SK-N-SH treated with all-trans-retinoic acid at 6 μM for 48 hours (cell line): ENCODE measurements at regions not wholly inside any gene's neighbourhood (a gene's known extent, or its start where the extent isn't known, plus 50 kb on each side); places are given as distances from the start of the nearest gene placed in this dataset.

ENCODE experiments used
- ATAC-seq: fragments of 200-7000 bp; cut with Tn5 transposase; 3 replicates; pipeline ENCODE4 v1.9.1; 2020; ENCODE audit warnings: mild to moderate bottlenecking, moderate library complexity
- ARNTL ChIP-seq: fragments of 450-650 bp; formaldehyde crosslinking; IDR thresholded peaks from 2 replicates; pipeline ENCODE4 v1.5.0; 2020; ENCODE audit warnings: low read depth, mild to moderate bottlenecking, moderate library complexity, borderline replicate concordance
- BACH2 ChIP-seq: fragments of 250-450 bp; sonication (Bioruptor Pico); IDR thresholded peaks from 2 replicates; pipeline ENCODE4 v1.9.0; 2021; ENCODE audit warnings: mild to moderate bottlenecking, borderline replicate concordance
- CREB5 ChIP-seq: fragments of 250-450 bp; sonication (Bioruptor Pico); IDR thresholded peaks from 2 replicates; pipeline ENCODE4 v1.5.1; 2020; ENCODE audit warnings: low read depth, mild to moderate bottlenecking, moderate library complexity
- CSDC2 ChIP-seq: fragments of 250-450 bp; sonication (Bioruptor Pico); IDR thresholded peaks from 2 replicates; pipeline ENCODE4 v1.5.0; 2020; ENCODE audit warnings: mild to moderate bottlenecking, moderate library complexity
- ESRRG ChIP-seq: fragments of 250-450 bp; sonication (Bioruptor Pico); IDR thresholded peaks from 2 replicates; pipeline ENCODE4 v1.6.1; 2021; ENCODE audit warnings: mild to moderate bottlenecking
- GLIS3 ChIP-seq: fragments of 250-450 bp; sonication (Bioruptor Pico); IDR thresholded peaks from 2 replicates; pipeline ENCODE4 v1.5.0; 2020; ENCODE audit warnings: mild to moderate bottlenecking, moderate library complexity
- ISL1 ChIP-seq: fragments of 250-450 bp; sonication (Bioruptor Pico); IDR thresholded peaks from 2 replicates; pipeline ENCODE4 v2.1.2; 2022; ENCODE audit warnings: mild to moderate bottlenecking, moderate library complexity
- OSR1 ChIP-seq: fragments of 250-450 bp; sonication (Bioruptor Pico); IDR thresholded peaks from 2 replicates; pipeline ENCODE4 v1.8.0; 2022; ENCODE audit warnings: moderate library complexity, mild to moderate bottlenecking, inconsistent platforms
- PPARA ChIP-seq: fragments of 250-450 bp; sonication (Bioruptor Pico); IDR thresholded peaks from 2 replicates; pipeline ENCODE4 v1.5.0; 2020; ENCODE audit warnings: mild to moderate bottlenecking, borderline replicate concordance
- RARB ChIP-seq: fragments of 250-450 bp; sonication (Bioruptor Pico); IDR thresholded peaks from 2 replicates; pipeline ENCODE4 v1.8.0; 2021; ENCODE audit warnings: mild to moderate bottlenecking, moderate library complexity
- SNAI2 ChIP-seq: fragments of 250-450 bp; sonication (Bioruptor Pico); IDR thresholded peaks from 2 replicates; pipeline ENCODE4 v1.5.0; 2020; ENCODE audit warnings: mild to moderate bottlenecking, moderate library complexity
- TCF4 ChIP-seq: fragments of 250-450 bp; sonication (Bioruptor Pico); IDR thresholded peaks from 2 replicates; pipeline ENCODE4 v1.8.0; 2021; ENCODE audit warnings: mild to moderate bottlenecking, moderate library complexity, borderline replicate concordance
- TOX ChIP-seq: fragments of 250-450 bp; sonication (Bioruptor Pico); IDR thresholded peaks from 2 replicates; pipeline ENCODE4 v1.8.0; 2021; ENCODE audit warnings: mild to moderate bottlenecking, moderate library complexity, borderline replicate concordance
- ZC3H10 ChIP-seq: fragments of 250-450 bp; sonication (Bioruptor Pico); IDR thresholded peaks from 2 replicates; pipeline ENCODE4 v1.5.1; 2021; ENCODE audit warnings: mild to moderate bottlenecking, moderate library complexity
- ZFP3 ChIP-seq: fragments of 250-450 bp; sonication (Bioruptor Pico); IDR thresholded peaks from 2 replicates; pipeline ENCODE4 v1.5.0; 2020; ENCODE audit warnings: mild to moderate bottlenecking, moderate library complexity
- ZFP30 ChIP-seq: fragments of 450-650 bp; formaldehyde crosslinking; IDR thresholded peaks from 2 replicates; pipeline ENCODE4 v1.5.0; 2022; ENCODE audit warnings: mild to moderate bottlenecking, moderate library complexity
- ZNF565 ChIP-seq: fragments of 450-650 bp; formaldehyde crosslinking; conservative IDR thresholded peaks from 2 replicates; pipeline ENCODE4 v1.5.0; 2020; ENCODE audit warnings: low read depth, mild to moderate bottlenecking, moderate library complexity
- ZNF8 ChIP-seq: fragments of 450-650 bp; formaldehyde crosslinking; IDR thresholded peaks from 2 replicates; pipeline ENCODE4 v1.5.0; 2020; ENCODE audit warnings: mild to moderate bottlenecking, moderate library complexity
- TF ChIP-seq, protein P1 (sequence below): fragments of 250-450 bp; sonication (Bioruptor Pico); IDR thresholded peaks from 2 replicates; pipeline ENCODE4 v1.8.0; 2020; ENCODE audit warnings: mild to moderate bottlenecking, moderate library complexity, borderline replicate concordance
- TF ChIP-seq, protein P2 (sequence below): fragments of 250-450 bp; sonication (Bioruptor Pico); IDR thresholded peaks from 2 replicates; pipeline ENCODE4 v1.5.1; 2021; ENCODE audit warnings: mild to moderate bottlenecking, moderate library complexity
- TF ChIP-seq, protein P3 (sequence below): fragments of 250-450 bp; sonication (Bioruptor Pico); IDR thresholded peaks from 2 replicates; pipeline ENCODE4 v1.5.0; 2020; ENCODE audit warnings: mild to moderate bottlenecking, moderate library complexity
- TF ChIP-seq, protein P4 (sequence below): fragments of 250-450 bp; sonication (Bioruptor Pico); IDR thresholded peaks from 2 replicates; pipeline ENCODE4 v1.8.0; 2021; ENCODE audit warnings: low read depth, mild to moderate bottlenecking, moderate library complexity, borderline replicate concordance

- TF ChIP-seq GLIS3 (CRISPR knock-in tag): no peak
- TF ChIP-seq ARNTL (CRISPR knock-in tag): no peak
- TF ChIP-seq ZNF8 (CRISPR knock-in tag): no peak
- TF ChIP-seq CSDC2 (CRISPR knock-in tag): no peak
- TF ChIP-seq, protein P1, sequence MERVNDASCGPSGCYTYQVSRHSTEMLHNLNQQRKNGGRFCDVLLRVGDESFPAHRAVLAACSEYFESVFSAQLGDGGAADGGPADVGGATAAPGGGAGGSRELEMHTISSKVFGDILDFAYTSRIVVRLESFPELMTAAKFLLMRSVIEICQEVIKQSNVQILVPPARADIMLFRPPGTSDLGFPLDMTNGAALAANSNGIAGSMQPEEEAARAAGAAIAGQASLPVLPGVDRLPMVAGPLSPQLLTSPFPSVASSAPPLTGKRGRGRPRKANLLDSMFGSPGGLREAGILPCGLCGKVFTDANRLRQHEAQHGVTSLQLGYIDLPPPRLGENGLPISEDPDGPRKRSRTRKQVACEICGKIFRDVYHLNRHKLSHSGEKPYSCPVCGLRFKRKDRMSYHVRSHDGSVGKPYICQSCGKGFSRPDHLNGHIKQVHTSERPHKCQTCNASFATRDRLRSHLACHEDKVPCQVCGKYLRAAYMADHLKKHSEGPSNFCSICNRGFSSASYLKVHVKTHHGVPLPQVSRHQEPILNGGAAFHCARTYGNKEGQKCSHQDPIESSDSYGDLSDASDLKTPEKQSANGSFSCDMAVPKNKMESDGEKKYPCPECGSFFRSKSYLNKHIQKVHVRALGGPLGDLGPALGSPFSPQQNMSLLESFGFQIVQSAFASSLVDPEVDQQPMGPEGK (CRISPR knock-in tag): no peak
- TF ChIP-seq PPARA (CRISPR knock-in tag): no peak
- TF ChIP-seq ESRRG: no peak
- no peak for TF ChIP-seq CREB5 (CRISPR knock-in tag)
- TF ChIP-seq ZC3H10: no peak
- TF ChIP-seq, protein P2, sequence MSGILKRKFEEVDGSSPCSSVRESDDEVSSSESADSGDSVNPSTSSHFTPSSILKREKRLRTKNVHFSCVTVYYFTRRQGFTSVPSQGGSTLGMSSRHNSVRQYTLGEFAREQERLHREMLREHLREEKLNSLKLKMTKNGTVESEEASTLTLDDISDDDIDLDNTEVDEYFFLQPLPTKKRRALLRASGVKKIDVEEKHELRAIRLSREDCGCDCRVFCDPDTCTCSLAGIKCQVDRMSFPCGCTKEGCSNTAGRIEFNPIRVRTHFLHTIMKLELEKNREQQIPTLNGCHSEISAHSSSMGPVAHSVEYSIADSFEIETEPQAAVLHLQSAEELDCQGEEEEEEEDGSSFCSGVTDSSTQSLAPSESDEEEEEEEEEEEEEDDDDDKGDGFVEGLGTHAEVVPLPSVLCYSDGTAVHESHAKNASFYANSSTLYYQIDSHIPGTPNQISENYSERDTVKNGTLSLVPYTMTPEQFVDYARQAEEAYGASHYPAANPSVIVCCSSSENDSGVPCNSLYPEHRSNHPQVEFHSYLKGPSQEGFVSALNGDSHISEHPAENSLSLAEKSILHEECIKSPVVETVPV (CRISPR knock-in tag): no peak
- no peak for TF ChIP-seq SNAI2 (CRISPR knock-in tag)
- no peak for TF ChIP-seq OSR1 (CRISPR knock-in tag)
- TF ChIP-seq ZNF565 (CRISPR knock-in tag): no peak
- no peak for TF ChIP-seq ISL1 (CRISPR knock-in tag)
- TF ChIP-seq, protein P3, sequence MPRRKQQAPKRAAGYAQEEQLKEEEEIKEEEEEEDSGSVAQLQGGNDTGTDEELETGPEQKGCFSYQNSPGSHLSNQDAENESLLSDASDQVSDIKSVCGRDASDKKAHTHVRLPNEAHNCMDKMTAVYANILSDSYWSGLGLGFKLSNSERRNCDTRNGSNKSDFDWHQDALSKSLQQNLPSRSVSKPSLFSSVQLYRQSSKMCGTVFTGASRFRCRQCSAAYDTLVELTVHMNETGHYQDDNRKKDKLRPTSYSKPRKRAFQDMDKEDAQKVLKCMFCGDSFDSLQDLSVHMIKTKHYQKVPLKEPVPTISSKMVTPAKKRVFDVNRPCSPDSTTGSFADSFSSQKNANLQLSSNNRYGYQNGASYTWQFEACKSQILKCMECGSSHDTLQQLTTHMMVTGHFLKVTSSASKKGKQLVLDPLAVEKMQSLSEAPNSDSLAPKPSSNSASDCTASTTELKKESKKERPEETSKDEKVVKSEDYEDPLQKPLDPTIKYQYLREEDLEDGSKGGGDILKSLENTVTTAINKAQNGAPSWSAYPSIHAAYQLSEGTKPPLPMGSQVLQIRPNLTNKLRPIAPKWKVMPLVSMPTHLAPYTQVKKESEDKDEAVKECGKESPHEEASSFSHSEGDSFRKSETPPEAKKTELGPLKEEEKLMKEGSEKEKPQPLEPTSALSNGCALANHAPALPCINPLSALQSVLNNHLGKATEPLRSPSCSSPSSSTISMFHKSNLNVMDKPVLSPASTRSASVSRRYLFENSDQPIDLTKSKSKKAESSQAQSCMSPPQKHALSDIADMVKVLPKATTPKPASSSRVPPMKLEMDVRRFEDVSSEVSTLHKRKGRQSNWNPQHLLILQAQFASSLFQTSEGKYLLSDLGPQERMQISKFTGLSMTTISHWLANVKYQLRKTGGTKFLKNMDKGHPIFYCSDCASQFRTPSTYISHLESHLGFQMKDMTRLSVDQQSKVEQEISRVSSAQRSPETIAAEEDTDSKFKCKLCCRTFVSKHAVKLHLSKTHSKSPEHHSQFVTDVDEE (CRISPR knock-in tag): no peak
- TF ChIP-seq RARB (CRISPR knock-in tag): no peak
- TF ChIP-seq, protein P4, sequence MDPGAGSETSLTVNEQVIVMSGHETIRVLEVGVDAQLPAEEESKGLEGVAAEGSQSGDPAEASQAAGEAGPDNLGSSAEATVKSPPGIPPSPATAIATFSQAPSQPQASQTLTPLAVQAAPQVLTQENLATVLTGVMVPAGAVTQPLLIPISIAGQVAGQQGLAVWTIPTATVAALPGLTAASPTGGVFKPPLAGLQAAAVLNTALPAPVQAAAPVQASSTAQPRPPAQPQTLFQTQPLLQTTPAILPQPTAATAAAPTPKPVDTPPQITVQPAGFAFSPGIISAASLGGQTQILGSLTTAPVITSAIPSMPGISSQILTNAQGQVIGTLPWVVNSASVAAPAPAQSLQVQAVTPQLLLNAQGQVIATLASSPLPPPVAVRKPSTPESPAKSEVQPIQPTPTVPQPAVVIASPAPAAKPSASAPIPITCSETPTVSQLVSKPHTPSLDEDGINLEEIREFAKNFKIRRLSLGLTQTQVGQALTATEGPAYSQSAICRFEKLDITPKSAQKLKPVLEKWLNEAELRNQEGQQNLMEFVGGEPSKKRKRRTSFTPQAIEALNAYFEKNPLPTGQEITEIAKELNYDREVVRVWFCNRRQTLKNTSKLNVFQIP (CRISPR knock-in tag): no peak
- no peak for TF ChIP-seq ZFP30 (CRISPR knock-in tag)
- no peak for TF ChIP-seq TOX (CRISPR knock-in tag)
- no peak for TF ChIP-seq BACH2
These were observed 1616.1 kb upstream of the ADGRL3 start for GRCh38 chr4:59583845-59584568.

GRCh38 chr4:59597536-59598329, 1602.4 kb upstream of the ADGRL3 start:
- TF ChIP-seq BACH2: no peak
- TF ChIP-seq, all 23 proteins: peak for 0
- no peak for ATAC-seq

More at GRCh38 chr4:59583845-59584568, 1616.1 kb upstream of the ADGRL3 start:
- ATAC-seq: no peak

GRCh38 chr4:59598330-59598618, 1601.9 kb upstream of the ADGRL3 start:
- no peak for ATAC-seq
- TF ChIP-seq ESRRG (no peak), SNAI2 (CRISPR knock-in tag) (no peak), CSDC2 (CRISPR knock-in tag) (no peak), ZC3H10 (no peak), ZFP3 (no peak), TCF4 (no peak), ZNF8 (CRISPR knock-in tag) (no peak), TOX (CRISPR knock-in tag) (no peak), PPARA (CRISPR knock-in tag) (no peak), CREB5 (CRISPR knock-in tag) (no peak), GLIS3 (CRISPR knock-in tag) (no peak), BACH2 (no peak), ARNTL (CRISPR knock-in tag) (no peak)
- TF ChIP-seq, protein P2 (CRISPR knock-in tag): no peak
